HCT116 (cell line): ENCODE measurements at regions not wholly inside any gene's neighbourhood (a gene's known extent, or its start where the extent isn't known, plus 50 kb on each side); places are given as distances from the start of the nearest gene placed in this dataset.

Experiments
- EGR1 ChIP-seq: IDR thresholded peaks from 2 replicates; pipeline ENCODE4 v1.6.1; 2012; ENCODE audit warnings: low read depth
- EZH2 ChIP-seq: fragments of 200-600 bp; sonication (generic); IDR thresholded peaks from 2 replicates; pipeline ENCODE4 v1.6.1; 2017; ENCODE audit warnings: antibody characterized with exemption, mixed run types
- POLR2A ChIP-seq: IDR thresholded peaks from 2 replicates; pipeline ENCODE4 v1.7.0; 2011; ENCODE audit warnings: borderline replicate concordance; ENCODE audit not compliant: insufficient read depth, insufficient read length; ENCODE audit errors: extremely low read depth
- POLR2AphosphoS5 ChIP-seq: IDR thresholded peaks from 2 replicates; pipeline ENCODE4 v1.6.1; 2011; ENCODE audit warnings: mild to moderate bottlenecking, low read depth, low read length, moderate library complexity
- TF ChIP-seq, protein P1 (sequence below), 3 experiments: fragments of 200-600 bp in 1 of 3; sonication (generic) in 1 of 3; IDR thresholded peaks in 2 of 3; conservative IDR thresholded peaks in 1 of 3; 2 replicates each; pipeline ENCODE4 v1.5.1; 2012 to 2017; ENCODE audit warnings: low read depth in 2 of 3, low read length in 2 of 3, antibody characterized with exemption in 1 of 3, borderline replicate concordance in 1 of 3, control low read depth in 1 of 3, mild to moderate bottlenecking in 1 of 3, mixed read lengths in 1 of 3, mixed run types in 1 of 3, moderate library complexity in 1 of 3; ENCODE audit not compliant: insufficient read depth in 1 of 3
- TF ChIP-seq, protein P2 (sequence below): IDR thresholded peaks from 2 replicates; pipeline ENCODE4 v1.6.1; 2012
- TF ChIP-seq, protein P3 (sequence below): IDR thresholded peaks from 2 replicates; pipeline ENCODE4 v1.6.1; 2012; ENCODE audit warnings: low read depth

DNA sequence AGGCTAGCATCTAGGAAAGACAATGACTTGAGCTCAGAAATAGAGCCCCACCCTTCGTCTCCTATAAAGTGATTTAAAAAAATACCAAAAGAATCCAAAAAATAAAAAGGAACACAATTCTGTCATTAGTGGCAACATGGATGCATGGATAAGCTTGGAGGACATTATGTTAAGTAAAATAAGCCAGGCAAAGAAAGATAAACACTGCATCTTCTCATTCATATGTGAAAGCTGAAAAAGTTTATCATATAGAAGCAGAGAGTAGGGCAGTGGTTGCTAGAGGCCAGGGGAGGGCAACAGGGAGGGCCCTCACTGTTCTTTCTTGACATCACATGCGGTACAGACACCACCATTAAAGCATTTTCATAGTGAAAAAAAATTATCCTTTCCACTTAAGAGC is 220.9 kb upstream of the TRPC7 start:
- TF ChIP-seq POLR2A = no peak
- no peak for TF ChIP-seq EZH2
- TF ChIP-seq, protein P1, sequence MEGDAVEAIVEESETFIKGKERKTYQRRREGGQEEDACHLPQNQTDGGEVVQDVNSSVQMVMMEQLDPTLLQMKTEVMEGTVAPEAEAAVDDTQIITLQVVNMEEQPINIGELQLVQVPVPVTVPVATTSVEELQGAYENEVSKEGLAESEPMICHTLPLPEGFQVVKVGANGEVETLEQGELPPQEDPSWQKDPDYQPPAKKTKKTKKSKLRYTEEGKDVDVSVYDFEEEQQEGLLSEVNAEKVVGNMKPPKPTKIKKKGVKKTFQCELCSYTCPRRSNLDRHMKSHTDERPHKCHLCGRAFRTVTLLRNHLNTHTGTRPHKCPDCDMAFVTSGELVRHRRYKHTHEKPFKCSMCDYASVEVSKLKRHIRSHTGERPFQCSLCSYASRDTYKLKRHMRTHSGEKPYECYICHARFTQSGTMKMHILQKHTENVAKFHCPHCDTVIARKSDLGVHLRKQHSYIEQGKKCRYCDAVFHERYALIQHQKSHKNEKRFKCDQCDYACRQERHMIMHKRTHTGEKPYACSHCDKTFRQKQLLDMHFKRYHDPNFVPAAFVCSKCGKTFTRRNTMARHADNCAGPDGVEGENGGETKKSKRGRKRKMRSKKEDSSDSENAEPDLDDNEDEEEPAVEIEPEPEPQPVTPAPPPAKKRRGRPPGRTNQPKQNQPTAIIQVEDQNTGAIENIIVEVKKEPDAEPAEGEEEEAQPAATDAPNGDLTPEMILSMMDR (IDR thresholded peaks at IDR 0.05 in 2 of 3, conservative IDR thresholded peaks at IDR 0.05 in 1 of 3; ENCODE audit: borderline replicate concordance in 1 of 3, insufficient read depth in 1 of 3, low read depth in 2 of 3, low read length in 2 of 3) = no peak
- no peak for TF ChIP-seq POLR2AphosphoS5
- no peak for TF ChIP-seq EGR1
- TF ChIP-seq, protein P2, sequence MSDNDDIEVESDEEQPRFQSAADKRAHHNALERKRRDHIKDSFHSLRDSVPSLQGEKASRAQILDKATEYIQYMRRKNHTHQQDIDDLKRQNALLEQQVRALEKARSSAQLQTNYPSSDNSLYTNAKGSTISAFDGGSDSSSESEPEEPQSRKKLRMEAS = no peak
- TF ChIP-seq, protein P3, sequence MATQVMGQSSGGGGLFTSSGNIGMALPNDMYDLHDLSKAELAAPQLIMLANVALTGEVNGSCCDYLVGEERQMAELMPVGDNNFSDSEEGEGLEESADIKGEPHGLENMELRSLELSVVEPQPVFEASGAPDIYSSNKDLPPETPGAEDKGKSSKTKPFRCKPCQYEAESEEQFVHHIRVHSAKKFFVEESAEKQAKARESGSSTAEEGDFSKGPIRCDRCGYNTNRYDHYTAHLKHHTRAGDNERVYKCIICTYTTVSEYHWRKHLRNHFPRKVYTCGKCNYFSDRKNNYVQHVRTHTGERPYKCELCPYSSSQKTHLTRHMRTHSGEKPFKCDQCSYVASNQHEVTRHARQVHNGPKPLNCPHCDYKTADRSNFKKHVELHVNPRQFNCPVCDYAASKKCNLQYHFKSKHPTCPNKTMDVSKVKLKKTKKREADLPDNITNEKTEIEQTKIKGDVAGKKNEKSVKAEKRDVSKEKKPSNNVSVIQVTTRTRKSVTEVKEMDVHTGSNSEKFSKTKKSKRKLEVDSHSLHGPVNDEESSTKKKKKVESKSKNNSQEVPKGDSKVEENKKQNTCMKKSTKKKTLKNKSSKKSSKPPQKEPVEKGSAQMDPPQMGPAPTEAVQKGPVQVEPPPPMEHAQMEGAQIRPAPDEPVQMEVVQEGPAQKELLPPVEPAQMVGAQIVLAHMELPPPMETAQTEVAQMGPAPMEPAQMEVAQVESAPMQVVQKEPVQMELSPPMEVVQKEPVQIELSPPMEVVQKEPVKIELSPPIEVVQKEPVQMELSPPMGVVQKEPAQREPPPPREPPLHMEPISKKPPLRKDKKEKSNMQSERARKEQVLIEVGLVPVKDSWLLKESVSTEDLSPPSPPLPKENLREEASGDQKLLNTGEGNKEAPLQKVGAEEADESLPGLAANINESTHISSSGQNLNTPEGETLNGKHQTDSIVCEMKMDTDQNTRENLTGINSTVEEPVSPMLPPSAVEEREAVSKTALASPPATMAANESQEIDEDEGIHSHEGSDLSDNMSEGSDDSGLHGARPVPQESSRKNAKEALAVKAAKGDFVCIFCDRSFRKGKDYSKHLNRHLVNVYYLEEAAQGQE = no peak
